ENCODE measurements at regions not wholly inside any gene's neighbourhood (a gene's known extent, or its start where the extent isn't known, plus 50 kb on each side); places are given as distances from the start of the nearest gene placed in this dataset.

DNA sequence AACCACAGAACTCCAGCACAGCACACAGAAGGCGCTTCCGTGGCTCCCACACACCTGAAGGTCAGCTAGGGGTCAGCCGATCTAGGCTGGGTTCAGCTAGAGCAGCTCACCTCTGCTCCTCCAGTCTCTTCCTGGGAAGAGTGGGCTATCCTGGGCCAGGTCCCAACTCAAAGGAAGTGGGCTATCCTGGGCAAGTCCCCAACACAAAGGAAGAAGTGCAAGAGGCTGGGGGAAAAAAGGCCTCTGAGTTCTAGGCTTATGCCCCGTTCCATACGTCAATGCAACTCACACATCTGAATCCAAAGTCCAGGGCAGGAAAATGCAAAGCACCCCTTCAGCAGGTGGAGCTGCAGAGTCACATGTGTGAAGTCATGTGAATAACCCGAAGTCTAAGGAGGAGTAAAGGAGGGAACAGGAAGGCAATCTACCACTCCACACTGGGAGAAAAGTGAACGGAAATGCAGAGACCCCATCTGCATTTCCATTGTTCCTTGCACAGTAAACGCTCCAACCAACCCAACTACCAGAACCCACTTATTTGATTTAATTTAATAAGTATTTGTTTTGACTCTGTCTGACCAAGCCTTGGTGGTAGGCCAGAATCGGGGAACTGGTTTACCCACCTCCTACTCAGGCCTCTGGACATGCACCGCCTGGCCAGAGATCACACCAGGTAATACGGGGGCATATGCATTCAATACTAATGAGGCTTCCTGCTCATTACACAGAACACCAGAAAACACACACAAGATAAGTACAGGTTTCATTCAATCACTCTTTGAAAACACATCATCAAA is 95.5 kb upstream of the RNF32 start:
- CTCF ChIA-PET, result no interaction called here

DNA sequence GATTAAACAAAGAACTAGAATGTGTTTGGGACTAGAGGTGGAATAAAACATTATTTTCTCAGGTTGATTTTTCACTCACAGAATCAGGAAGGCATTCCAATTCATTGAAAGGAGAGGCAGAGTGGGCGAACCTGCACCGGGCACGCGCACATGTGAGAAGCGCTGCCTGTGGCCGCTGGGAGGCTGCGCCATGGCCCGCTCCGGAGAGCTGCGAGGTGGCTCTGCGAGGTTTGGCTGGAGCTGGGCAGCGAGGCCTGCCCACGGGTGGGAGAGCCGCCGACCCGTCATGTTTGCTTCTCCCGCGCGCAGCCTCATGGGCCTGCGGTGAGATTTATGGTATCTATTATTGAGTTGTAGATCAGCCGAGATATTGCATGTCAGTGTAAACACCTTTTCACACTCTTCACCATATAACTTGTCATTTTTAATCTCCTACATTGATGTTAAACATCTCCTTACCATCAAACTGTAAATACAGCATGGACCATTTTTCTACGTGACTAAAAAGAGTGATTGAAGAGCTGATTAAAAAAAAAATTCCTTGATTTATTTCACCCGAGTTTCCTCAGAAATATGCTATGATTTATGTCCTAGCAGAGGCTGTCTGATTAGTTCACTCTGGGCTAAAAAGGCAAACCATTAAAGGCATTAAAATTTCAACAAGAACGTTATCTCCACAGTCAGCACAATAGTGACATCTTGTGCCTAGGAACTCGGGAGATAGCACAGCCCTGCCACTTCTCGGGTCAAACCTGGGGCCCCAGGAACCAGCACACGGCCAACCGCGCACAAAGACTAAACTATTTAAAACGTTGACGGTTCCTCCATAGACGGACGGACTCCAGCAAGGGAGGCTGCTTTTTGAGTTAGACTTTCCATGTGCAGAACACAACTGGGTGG is 96.6 kb upstream of the RNF32 start:
- no peak for DNase-seq (ENCODE audit: extremely low spot score)
- TF ChIP-seq FOXM1 (IDR thresholded peaks at IDR 0.05; ENCODE audit: borderline replicate concordance), result no peak
- TF ChIP-seq FOXK2 (IDR thresholded peaks at IDR 0.05), result no peak
- TF ChIP-seq ELF4 (IDR thresholded peaks at IDR 0.05), result no peak
- no peak for TF ChIP-seq SP1 (IDR thresholded peaks at IDR 0.05)
- no peak for TF ChIP-seq ARNT (IDR thresholded peaks at IDR 0.05)
- no peak for TF ChIP-seq TARDBP (IDR thresholded peaks at IDR 0.05)
- no peak for TF ChIP-seq CTBP1 (IDR thresholded peaks at IDR 0.05; ENCODE audit: borderline replicate concordance)
- no peak for TF ChIP-seq BHLHE40 (IDR thresholded peaks at IDR 0.05; ENCODE audit: borderline replicate concordance)
- no peak for TF ChIP-seq FOXA1 (IDR thresholded peaks at IDR 0.05)
- no peak for TF ChIP-seq SUZ12 (IDR thresholded peaks at IDR 0.05)
- TF ChIP-seq, protein P1, sequence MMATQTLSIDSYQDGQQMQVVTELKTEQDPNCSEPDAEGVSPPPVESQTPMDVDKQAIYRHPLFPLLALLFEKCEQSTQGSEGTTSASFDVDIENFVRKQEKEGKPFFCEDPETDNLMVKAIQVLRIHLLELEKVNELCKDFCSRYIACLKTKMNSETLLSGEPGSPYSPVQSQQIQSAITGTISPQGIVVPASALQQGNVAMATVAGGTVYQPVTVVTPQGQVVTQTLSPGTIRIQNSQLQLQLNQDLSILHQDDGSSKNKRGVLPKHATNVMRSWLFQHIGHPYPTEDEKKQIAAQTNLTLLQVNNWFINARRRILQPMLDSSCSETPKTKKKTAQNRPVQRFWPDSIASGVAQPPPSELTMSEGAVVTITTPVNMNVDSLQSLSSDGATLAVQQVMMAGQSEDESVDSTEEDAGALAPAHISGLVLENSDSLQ (IDR thresholded peaks at IDR 0.05), result no peak
- no peak for TF ChIP-seq NFRKB (IDR thresholded peaks at IDR 0.05)
- CTCF ChIA-PET, result no interaction called here
- POLR2A ChIA-PET, result no interaction called here

More for the DNA sequence above, 95.5 kb upstream of the RNF32 start:
- no peak for DNase-seq (ENCODE audit: extremely low spot score)
- POLR2A ChIA-PET, result no interaction called here
- TF ChIP-seq TARDBP (IDR thresholded peaks at IDR 0.05) (no peak), BHLHE40 (IDR thresholded peaks at IDR 0.05; ENCODE audit: borderline replicate concordance) (no peak), FOXM1 (IDR thresholded peaks at IDR 0.05; ENCODE audit: borderline replicate concordance) (no peak), FOXA1 (IDR thresholded peaks at IDR 0.05) (no peak), HDGF (IDR thresholded peaks at IDR 0.05; ENCODE audit: borderline replicate concordance) (no peak), ARNT (IDR thresholded peaks at IDR 0.05) (no peak), CTBP1 (IDR thresholded peaks at IDR 0.05; ENCODE audit: borderline replicate concordance) (no peak), FOXK2 (IDR thresholded peaks at IDR 0.05) (no peak), L3MBTL2 (conservative IDR thresholded peaks at IDR 0.05) (no peak; the same call in 1 of the 2 replicates), ELF4 (IDR thresholded peaks at IDR 0.05) (no peak), LEF1 (IDR thresholded peaks at IDR 0.05; ENCODE audit: borderline replicate concordance) (no peak), SUZ12 (IDR thresholded peaks at IDR 0.05) (no peak), NFRKB (IDR thresholded peaks at IDR 0.05) (no peak), SP1 (IDR thresholded peaks at IDR 0.05) (no peak), ZNF384 (IDR thresholded peaks at IDR 0.05) (no peak)
- TF ChIP-seq, protein P1 (IDR thresholded peaks at IDR 0.05), result no peak

DNA sequence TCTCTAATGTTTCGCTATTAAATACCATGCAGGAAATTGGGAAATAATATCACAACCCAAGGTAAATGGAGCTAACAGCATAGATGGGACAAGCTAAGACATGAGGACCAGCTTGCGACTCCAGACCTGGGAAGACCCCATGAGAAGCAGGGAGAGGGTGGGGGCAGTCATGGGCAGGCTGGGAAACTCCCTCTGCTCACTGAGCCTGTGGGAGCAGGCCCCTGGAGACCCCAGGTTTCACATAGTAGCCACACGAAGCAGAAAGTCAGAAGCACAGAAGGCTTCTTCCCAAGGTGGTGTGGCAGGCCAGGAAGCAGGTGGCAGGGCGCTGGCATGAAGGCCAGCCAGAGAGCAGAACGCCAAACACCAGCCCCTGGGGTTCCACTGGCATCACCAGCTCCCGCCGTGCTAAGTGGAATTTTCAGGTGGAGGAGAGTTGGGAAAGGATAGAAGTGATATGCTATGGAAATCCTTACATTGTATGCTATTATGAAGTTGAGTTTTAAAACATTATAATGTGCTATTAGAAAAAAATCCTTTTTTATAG is 99.9 kb upstream of the RNF32 start:
- CTCF ChIA-PET, result no interaction called here
- TF ChIP-seq ELF4 (IDR thresholded peaks at IDR 0.05), result no peak
- TF ChIP-seq FOXM1 (IDR thresholded peaks at IDR 0.05; ENCODE audit: borderline replicate concordance), result no peak
- no peak for TF ChIP-seq HDGF (IDR thresholded peaks at IDR 0.05; ENCODE audit: borderline replicate concordance)
- TF ChIP-seq FOXK2 (IDR thresholded peaks at IDR 0.05), result no peak
- no peak for TF ChIP-seq ZNF384 (IDR thresholded peaks at IDR 0.05)
- TF ChIP-seq BHLHE40 (IDR thresholded peaks at IDR 0.05; ENCODE audit: borderline replicate concordance), result no peak
- TF ChIP-seq SUZ12 (IDR thresholded peaks at IDR 0.05), result no peak
- TF ChIP-seq CTBP1 (IDR thresholded peaks at IDR 0.05; ENCODE audit: borderline replicate concordance), result no peak
- no peak for TF ChIP-seq ARNT (IDR thresholded peaks at IDR 0.05)
- TF ChIP-seq FOXA1 (IDR thresholded peaks at IDR 0.05), result no peak
- DNase-seq (ENCODE audit: extremely low spot score), result no peak
- POLR2A ChIA-PET, result no interaction called here

DNA sequence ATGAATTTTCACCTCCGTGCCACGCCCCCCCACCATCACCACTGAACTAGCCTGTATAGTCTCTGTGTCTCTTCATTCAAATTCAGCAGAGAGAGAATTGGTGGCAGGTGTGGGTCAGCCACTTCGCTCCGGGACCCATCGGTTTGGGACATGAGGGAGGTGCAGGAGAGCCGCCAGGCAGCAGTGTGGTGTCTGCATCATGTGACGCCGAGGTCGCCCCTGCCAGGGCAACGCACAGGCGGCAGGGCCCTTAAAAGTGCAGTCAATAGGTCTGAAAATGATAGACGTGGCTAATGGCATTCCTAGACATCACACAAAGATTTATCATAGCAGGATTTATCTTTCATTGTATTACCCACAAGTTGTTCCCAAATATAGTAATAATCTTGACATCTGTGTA is 100.6 kb upstream of the RNF32 start:
- no peak for DNase-seq (ENCODE audit: extremely low spot score)
- TF ChIP-seq, protein P1 (IDR thresholded peaks at IDR 0.05), result no peak
- TF ChIP-seq HDGF (IDR thresholded peaks at IDR 0.05; ENCODE audit: borderline replicate concordance), result no peak
- TF ChIP-seq SP1 (IDR thresholded peaks at IDR 0.05), result no peak
- TF ChIP-seq FOXM1 (IDR thresholded peaks at IDR 0.05; ENCODE audit: borderline replicate concordance), result no peak
- TF ChIP-seq ARNT (IDR thresholded peaks at IDR 0.05), result no peak
- no peak for TF ChIP-seq LEF1 (IDR thresholded peaks at IDR 0.05; ENCODE audit: borderline replicate concordance)
- no peak for TF ChIP-seq BHLHE40 (IDR thresholded peaks at IDR 0.05; ENCODE audit: borderline replicate concordance)
- no peak for TF ChIP-seq L3MBTL2 (conservative IDR thresholded peaks at IDR 0.05)
- no peak for TF ChIP-seq FOXK2 (IDR thresholded peaks at IDR 0.05)
- TF ChIP-seq NFRKB (IDR thresholded peaks at IDR 0.05), result no peak
- no peak for TF ChIP-seq FOXA1 (IDR thresholded peaks at IDR 0.05)
- TF ChIP-seq CTBP1 (IDR thresholded peaks at IDR 0.05; ENCODE audit: borderline replicate concordance), result no peak
- no peak for TF ChIP-seq TARDBP (IDR thresholded peaks at IDR 0.05)
- TF ChIP-seq ZNF384 (IDR thresholded peaks at IDR 0.05), result no peak
- TF ChIP-seq SUZ12 (IDR thresholded peaks at IDR 0.05), result no peak
- no peak for TF ChIP-seq ELF4 (IDR thresholded peaks at IDR 0.05)
- ChIA-PET CTCF (no interaction called here), POLR2A (no interaction called here)

DNA sequence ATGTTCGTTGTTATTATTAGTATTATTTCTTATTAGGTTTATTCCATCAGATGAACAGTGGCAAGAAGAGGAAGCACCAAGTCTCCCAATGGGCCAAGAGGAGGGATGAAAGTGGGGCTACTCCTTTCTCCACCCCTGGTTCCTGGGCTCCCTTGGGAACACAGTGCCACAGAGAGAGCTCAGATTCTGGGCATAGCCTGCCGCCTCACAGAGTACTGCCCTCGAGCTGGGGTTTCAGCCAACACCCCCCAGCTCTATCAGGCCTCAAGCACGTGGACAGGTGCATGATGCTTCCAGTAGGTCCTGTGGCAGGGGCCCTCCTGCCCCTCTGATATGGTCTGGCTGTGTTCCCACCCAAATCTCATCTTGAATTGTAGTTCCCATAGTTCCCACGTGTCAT is 103.6 kb upstream of the RNF32 start:
- CTCF ChIA-PET, result no interaction called here
- DNase-seq (ENCODE audit: extremely low spot score), result no peak
- no peak for TF ChIP-seq SP1 (IDR thresholded peaks at IDR 0.05)
- TF ChIP-seq FOXK2 (IDR thresholded peaks at IDR 0.05), result no peak
- no peak for TF ChIP-seq SUZ12 (IDR thresholded peaks at IDR 0.05)
- TF ChIP-seq, protein P1 (IDR thresholded peaks at IDR 0.05), result no peak
- no peak for TF ChIP-seq TARDBP (IDR thresholded peaks at IDR 0.05)
- no peak for TF ChIP-seq NFRKB (IDR thresholded peaks at IDR 0.05)
- no peak for TF ChIP-seq CTBP1 (IDR thresholded peaks at IDR 0.05; ENCODE audit: borderline replicate concordance)
- no peak for TF ChIP-seq ELF4 (IDR thresholded peaks at IDR 0.05)
- TF ChIP-seq FOXA1 (IDR thresholded peaks at IDR 0.05), result no peak
- no peak for TF ChIP-seq FOXM1 (IDR thresholded peaks at IDR 0.05; ENCODE audit: borderline replicate concordance)
- TF ChIP-seq L3MBTL2 (conservative IDR thresholded peaks at IDR 0.05), result no peak
- TF ChIP-seq HDGF (IDR thresholded peaks at IDR 0.05; ENCODE audit: borderline replicate concordance), result no peak
- TF ChIP-seq ZNF384 (IDR thresholded peaks at IDR 0.05), result no peak
- POLR2A ChIA-PET, result no interaction called here
